ENCODE measurements at regions not wholly inside any gene's neighbourhood (a gene's known extent, or its start where the extent isn't known, plus 50 kb on each side); places are given as distances from the start of the nearest gene placed in this dataset.

DNA sequence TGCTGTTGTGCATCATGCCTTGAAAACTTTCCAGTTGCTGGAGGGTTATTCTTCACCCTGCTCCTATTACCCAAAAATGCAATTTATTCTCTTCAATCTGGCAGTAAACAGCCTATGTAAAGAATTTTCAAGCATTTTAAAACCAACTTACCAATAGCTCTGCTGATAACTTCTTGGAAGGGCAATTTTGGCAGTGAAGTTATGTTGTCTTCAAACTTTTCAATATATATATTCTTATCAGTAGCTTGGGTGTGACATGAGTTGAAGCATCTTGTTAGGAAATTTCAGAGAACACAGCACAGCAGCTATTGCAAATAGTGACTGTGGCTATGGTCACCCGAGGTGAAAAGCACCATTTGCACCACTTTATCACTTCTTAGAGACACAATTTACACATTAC, 395.5 kb downstream of the STK39 start:
- 56% methylated on average over 1 of the region's 1 CpG for WGBS
- no peaks in the 10 kb centered on the region for H3K36me3 ChIP-seq
- intact Hi-C loops (cut with DNase I): no loop called here
- TF ChIP-seq EP300 (IDR thresholded peaks at IDR 0.05) (no peak), POLR2AphosphoS5 (IDR thresholded peaks at IDR 0.05) (no peak), POLR2A (IDR thresholded peaks at IDR 0.05; ENCODE audit: low read depth) (no peak)
- TF ChIP-seq, protein P1, sequence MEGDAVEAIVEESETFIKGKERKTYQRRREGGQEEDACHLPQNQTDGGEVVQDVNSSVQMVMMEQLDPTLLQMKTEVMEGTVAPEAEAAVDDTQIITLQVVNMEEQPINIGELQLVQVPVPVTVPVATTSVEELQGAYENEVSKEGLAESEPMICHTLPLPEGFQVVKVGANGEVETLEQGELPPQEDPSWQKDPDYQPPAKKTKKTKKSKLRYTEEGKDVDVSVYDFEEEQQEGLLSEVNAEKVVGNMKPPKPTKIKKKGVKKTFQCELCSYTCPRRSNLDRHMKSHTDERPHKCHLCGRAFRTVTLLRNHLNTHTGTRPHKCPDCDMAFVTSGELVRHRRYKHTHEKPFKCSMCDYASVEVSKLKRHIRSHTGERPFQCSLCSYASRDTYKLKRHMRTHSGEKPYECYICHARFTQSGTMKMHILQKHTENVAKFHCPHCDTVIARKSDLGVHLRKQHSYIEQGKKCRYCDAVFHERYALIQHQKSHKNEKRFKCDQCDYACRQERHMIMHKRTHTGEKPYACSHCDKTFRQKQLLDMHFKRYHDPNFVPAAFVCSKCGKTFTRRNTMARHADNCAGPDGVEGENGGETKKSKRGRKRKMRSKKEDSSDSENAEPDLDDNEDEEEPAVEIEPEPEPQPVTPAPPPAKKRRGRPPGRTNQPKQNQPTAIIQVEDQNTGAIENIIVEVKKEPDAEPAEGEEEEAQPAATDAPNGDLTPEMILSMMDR (IDR thresholded peaks at IDR 0.05): no peak
- no peak for DNase-seq (ENCODE audit: extremely low spot score)
- no peak overlapping the region for H3K27ac ChIP-seq (replicated peaks in 1 of 4)
- H3K4me1 ChIP-seq: no peaks in the 10 kb centered on the region
- no peaks in the 10 kb centered on the region for H3K9me3 ChIP-seq
- H3K27me3 ChIP-seq: no peaks in the 10 kb centered on the region
- H3K4me3 ChIP-seq: no peak overlapping the region

DNA sequence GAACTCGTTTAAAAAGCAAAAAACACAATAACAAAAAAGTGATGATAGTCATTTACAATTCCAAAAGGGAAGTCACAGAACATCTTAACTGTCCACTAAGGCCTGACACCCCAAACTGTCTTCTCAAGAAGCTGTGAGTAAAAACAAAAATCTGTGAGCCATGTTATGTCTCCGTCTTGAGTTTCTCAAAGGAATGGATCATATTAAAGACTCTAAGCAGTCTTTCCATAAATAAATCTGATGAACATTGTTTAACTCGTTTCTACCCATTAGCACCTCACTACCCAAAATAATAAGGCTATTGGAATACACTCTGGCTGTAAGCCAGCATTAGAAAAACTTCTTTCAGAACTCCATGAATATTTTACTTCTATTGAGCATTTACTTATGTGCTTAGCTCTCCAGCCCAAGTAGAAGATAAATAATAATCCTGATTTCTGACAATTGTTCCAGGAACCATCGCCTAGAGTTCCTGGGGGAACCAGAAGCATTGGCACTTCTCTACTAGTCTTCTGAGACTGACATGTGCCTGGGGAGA, 396.0 kb downstream of the STK39 start:
- no peak overlapping the region for H3K4me3 ChIP-seq
- WGBS: 62% methylated on average over 4 of the region's 4 CpGs
- no peaks in the 10 kb centered on the region for H3K4me1 ChIP-seq
- TF ChIP-seq EP300 (IDR thresholded peaks at IDR 0.05) (no peak), POLR2AphosphoS5 (IDR thresholded peaks at IDR 0.05) (no peak), POLR2A (IDR thresholded peaks at IDR 0.05; ENCODE audit: low read depth) (no peak)
- TF ChIP-seq, protein P1 (IDR thresholded peaks at IDR 0.05): no peak
- intact Hi-C loops (cut with DNase I): no loop called here
- H3K27me3 ChIP-seq: no peaks in the 10 kb centered on the region
- H3K9me3 ChIP-seq: no peaks in the 10 kb centered on the region
- no peaks in the 10 kb centered on the region for H3K36me3 ChIP-seq
- no peak for DNase-seq (ENCODE audit: extremely low spot score)
- no peak overlapping the region for H3K27ac ChIP-seq (replicated peaks in 1 of 4)

DNA sequence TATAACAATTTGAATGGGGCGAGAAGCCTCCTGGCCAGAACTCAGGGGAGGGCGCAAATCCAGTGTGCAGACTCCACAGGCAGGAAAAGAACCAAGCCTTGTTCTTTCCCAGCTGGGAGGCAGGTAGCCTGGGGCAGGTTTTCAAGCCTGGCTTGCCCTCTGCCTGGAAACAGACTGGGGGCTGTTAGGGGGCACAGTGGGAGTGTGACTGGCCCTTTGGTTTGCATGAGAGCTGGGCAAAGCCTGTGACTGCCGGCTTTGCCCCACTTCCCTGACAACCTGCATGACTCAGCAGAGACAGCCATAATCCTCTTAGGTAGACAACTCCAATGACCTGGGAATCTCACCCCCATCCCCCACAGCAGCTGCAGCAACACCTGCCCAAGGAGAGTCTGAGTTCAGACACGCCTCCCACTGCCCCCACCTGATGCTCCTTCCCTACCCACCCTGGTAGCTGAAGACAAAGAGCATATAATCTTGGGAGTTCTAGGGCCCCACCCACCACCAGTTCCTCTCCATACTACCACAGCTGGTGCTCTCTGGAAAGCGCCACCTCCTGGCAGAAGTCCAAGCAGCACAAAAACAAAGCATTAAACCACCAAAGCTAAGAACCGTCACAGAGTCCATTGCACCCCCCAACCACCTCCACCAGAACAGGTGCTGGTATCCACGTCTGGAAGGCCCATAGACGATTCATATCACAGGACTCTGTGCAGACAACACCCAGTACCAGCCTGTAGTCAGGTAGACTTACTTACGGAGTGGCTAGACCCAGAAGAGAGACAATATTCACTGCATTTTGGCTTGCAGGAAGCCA, 402.5 kb downstream of the STK39 start:
- Histone ChIP-seq H3K4me1 (no peaks in the 10 kb centered on the region), H3K9me3 (no peaks in the 10 kb centered on the region), H3K4me3 (no peak overlapping the region), H3K36me3 (no peaks in the 10 kb centered on the region), H3K27ac (replicated peaks in 1 of 4) (no peak overlapping the region), H3K27me3 (no peaks in the 10 kb centered on the region)
- WGBS: 88% methylated on average over 9 of the region's 9 CpGs
- TF ChIP-seq, protein P1 (IDR thresholded peaks at IDR 0.05): no peak
- TF ChIP-seq POLR2A (IDR thresholded peaks at IDR 0.05; ENCODE audit: low read depth) (no peak), EP300 (IDR thresholded peaks at IDR 0.05) (no peak), POLR2AphosphoS5 (IDR thresholded peaks at IDR 0.05) (no peak)
- DNase-seq (ENCODE audit: extremely low spot score): no peak
- intact Hi-C loops (cut with DNase I): no loop called here

DNA sequence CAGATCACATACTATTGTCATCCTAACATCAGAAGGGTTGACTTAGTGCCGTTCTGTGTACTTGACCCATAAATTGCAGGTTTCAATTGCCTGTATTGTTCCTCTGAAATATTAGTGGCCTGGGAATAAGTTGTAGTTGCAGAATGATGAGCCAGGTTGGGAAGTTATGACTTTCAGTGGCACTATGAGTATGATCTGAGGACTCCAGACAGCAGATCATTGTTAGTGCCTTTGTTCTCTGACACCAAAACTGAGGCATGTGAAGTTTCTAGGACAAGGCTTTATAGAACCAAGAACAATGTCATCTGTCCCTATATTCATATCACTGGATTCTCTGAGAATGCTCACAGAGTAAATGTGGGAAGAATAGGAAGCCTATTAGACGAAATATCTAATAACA, 403.7 kb downstream of the STK39 start:
- intact Hi-C loops (cut with DNase I): no loop called here
- TF ChIP-seq POLR2AphosphoS5 (IDR thresholded peaks at IDR 0.05) (no peak), EP300 (IDR thresholded peaks at IDR 0.05) (no peak), POLR2A (IDR thresholded peaks at IDR 0.05; ENCODE audit: low read depth) (no peak)
- TF ChIP-seq, protein P1 (IDR thresholded peaks at IDR 0.05): no peak
- Histone ChIP-seq H3K27me3 (no peaks in the 10 kb centered on the region), H3K4me1 (no peaks in the 10 kb centered on the region), H3K27ac (replicated peaks in 1 of 4) (no peak overlapping the region), H3K4me3 (no peak overlapping the region), H3K9me3 (no peaks in the 10 kb centered on the region), H3K36me3 (no peaks in the 10 kb centered on the region)
- DNase-seq (ENCODE audit: extremely low spot score): no peak
- 85% methylated on average over 2 of the region's 2 CpGs for WGBS

Data from esophagus muscularis mucosa (tissue), 4 donors.